Ovary (tissue), 3 donors: ENCODE measurements at regions not wholly inside any gene's neighbourhood (a gene's known extent, or its start where the extent isn't known, plus 50 kb on each side); places are given as distances from the start of the nearest gene placed in this dataset.

Experiments used
- CTCF ChIP-seq, 3 donors: fragments of 450-650 bp in 2 of 3; fragments of 200-600 bp in 1 of 3; IDR thresholded peaks; one replicate each; pipeline versions ENCODE4 v1.5.1 to v1.8.0; 2016 to 2022; ENCODE audit warnings: antibody characterized with exemption in 3 of 3, mild to moderate bottlenecking in 1 of 3
- POLR2A ChIP-seq: fragments of 450-650 bp; IDR thresholded peaks from one replicate; pipeline ENCODE4 v1.6.1; 2017; ENCODE audit warnings: antibody characterized with exemption, mild to moderate bottlenecking, moderate library complexity
- donor health status: DM: no; HTN: no; CAD: no.

- TF ChIP-seq POLR2A (no peak), CTCF (IDR thresholded peaks at IDR 0.05) (no peak)
Observed at GRCh38 chr16:51353055-51353454, 202.0 kb upstream of the SALL1 start.
